ENCODE measurements at regions not wholly inside any gene's neighbourhood (a gene's known extent, or its start where the extent isn't known, plus 50 kb on each side); places are given as distances from the start of the nearest gene placed in this dataset.
"Not testable (repeated sequence)": the region's sequence is repeated elsewhere in the genome, so short reads cannot be mapped to it uniquely, and the experiment has no call there.

GRCh38 chrX:3938587-3938986 is 225.1 kb upstream of the PRKX start:
- Histone ChIP-seq H3K27me3 (ENCODE audit: insufficient read depth, low read depth) (no peaks in the 10 kb centered on the region), H3K36me3 (ENCODE audit: insufficient read depth) (no peaks in the 10 kb centered on the region), H2AFZ (ENCODE audit: low read depth) (no peak overlapping the region), H4K20me1 (ENCODE audit: insufficient read depth) (no peaks in the 10 kb centered on the region), H3K27ac (no peak overlapping the region), H3K4me1 (ENCODE audit: low read depth, poor library complexity, severe bottlenecking) (peaks cover 8% of the 10 kb centered on the region), H3K4me3 (IDR thresholded peaks at IDR 0.05; ENCODE audit: insufficient read depth, low read depth, low read length) (no peak overlapping the region), H3K4me2 (no peak overlapping the region), H3K9ac (no peak overlapping the region), H3K79me2 (ENCODE audit: insufficient read depth, low read depth) (no peaks in the 10 kb centered on the region)
- no peak for TF ChIP-seq CTCF (conservative IDR thresholded peaks at IDR 0.05; ENCODE audit: low read depth, low read length)

GRCh38 chrX:3935196-3935595 is 221.7 kb upstream of the PRKX start:
- H3K4me2 ChIP-seq; H3K4me3 ChIP-seq (IDR thresholded peaks at IDR 0.05; ENCODE audit: insufficient read depth, low read depth, low read length); H3K36me3 ChIP-seq (ENCODE audit: insufficient read depth); H3K27me3 ChIP-seq (ENCODE audit: insufficient read depth, low read depth); H3K9ac ChIP-seq; H3K4me1 ChIP-seq (ENCODE audit: low read depth, poor library complexity, severe bottlenecking); H4K20me1 ChIP-seq (ENCODE audit: insufficient read depth); H2AFZ ChIP-seq (ENCODE audit: low read depth); H3K79me2 ChIP-seq (ENCODE audit: insufficient read depth, low read depth); H3K27ac ChIP-seq: not testable (repeated sequence)

GRCh38 chrX:3920424-3921017 is 207.1 kb upstream of the PRKX start:
- not testable (repeated sequence) for H3K4me2 ChIP-seq; H3K4me3 ChIP-seq (IDR thresholded peaks at IDR 0.05; ENCODE audit: insufficient read depth, low read depth, low read length); H3K9ac ChIP-seq; H3K27me3 ChIP-seq (ENCODE audit: insufficient read depth, low read depth); H3K4me1 ChIP-seq (ENCODE audit: low read depth, poor library complexity, severe bottlenecking); H2AFZ ChIP-seq (ENCODE audit: low read depth); H3K36me3 ChIP-seq (ENCODE audit: insufficient read depth); H3K79me2 ChIP-seq (ENCODE audit: insufficient read depth, low read depth); H3K27ac ChIP-seq; H4K20me1 ChIP-seq (ENCODE audit: insufficient read depth)

- H3K4me3 ChIP-seq (IDR thresholded peaks at IDR 0.05; ENCODE audit: insufficient read depth, low read depth, low read length); H3K36me3 ChIP-seq (ENCODE audit: insufficient read depth); H4K20me1 ChIP-seq (ENCODE audit: insufficient read depth): not testable (repeated sequence)
Measured at GRCh38 chrX:3919668-3920423, 206.4 kb upstream of the PRKX start.

GRCh38 chrX:3914813-3915212 is 201.4 kb upstream of the PRKX start:
- not testable (repeated sequence) for H4K20me1 ChIP-seq (ENCODE audit: insufficient read depth); H3K27me3 ChIP-seq (ENCODE audit: insufficient read depth, low read depth); H3K4me2 ChIP-seq; H2AFZ ChIP-seq (ENCODE audit: low read depth); H3K4me3 ChIP-seq (IDR thresholded peaks at IDR 0.05; ENCODE audit: insufficient read depth, low read depth, low read length); H3K4me1 ChIP-seq (ENCODE audit: low read depth, poor library complexity, severe bottlenecking); H3K9ac ChIP-seq; H3K79me2 ChIP-seq (ENCODE audit: insufficient read depth, low read depth); H3K36me3 ChIP-seq (ENCODE audit: insufficient read depth); H3K27ac ChIP-seq

More at GRCh38 chrX:3919668-3920423, 206.4 kb upstream of the PRKX start:
- not testable (repeated sequence) for H3K9ac ChIP-seq; H3K79me2 ChIP-seq (ENCODE audit: insufficient read depth, low read depth); H3K27me3 ChIP-seq (ENCODE audit: insufficient read depth, low read depth); H2AFZ ChIP-seq (ENCODE audit: low read depth); H3K4me1 ChIP-seq (ENCODE audit: low read depth, poor library complexity, severe bottlenecking); H3K27ac ChIP-seq; H3K4me2 ChIP-seq

- H3K27ac ChIP-seq; H3K27me3 ChIP-seq (ENCODE audit: insufficient read depth, low read depth); H3K9ac ChIP-seq; H3K4me2 ChIP-seq; H3K36me3 ChIP-seq (ENCODE audit: insufficient read depth); H4K20me1 ChIP-seq (ENCODE audit: insufficient read depth); H2AFZ ChIP-seq (ENCODE audit: low read depth); H3K4me3 ChIP-seq (IDR thresholded peaks at IDR 0.05; ENCODE audit: insufficient read depth, low read depth, low read length); H3K4me1 ChIP-seq (ENCODE audit: low read depth, poor library complexity, severe bottlenecking); H3K79me2 ChIP-seq (ENCODE audit: insufficient read depth, low read depth): not testable (repeated sequence)
Measured at GRCh38 chrX:3914059-3914458, 200.6 kb upstream of the PRKX start.

DNA sequence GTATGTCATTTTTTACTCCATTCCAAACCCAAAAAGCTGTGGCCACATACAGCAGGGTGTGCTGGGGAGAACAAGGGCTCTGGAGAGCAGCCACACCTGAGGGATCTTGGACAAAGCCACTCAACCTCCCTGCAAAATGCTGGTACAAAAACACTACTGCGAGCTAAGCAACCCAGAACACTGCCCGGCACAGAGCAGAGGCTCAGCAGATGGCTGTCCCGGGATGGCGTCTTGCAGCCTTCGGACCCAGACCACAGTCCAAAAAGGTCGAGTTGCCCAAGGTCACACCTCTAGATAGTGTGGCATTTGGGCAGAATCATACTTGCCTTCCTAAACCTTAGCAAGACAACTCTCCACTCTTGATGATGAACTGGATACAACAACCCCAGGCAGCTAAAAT is 197.6 kb upstream of the PRKX start:
- H4K20me1 ChIP-seq (ENCODE audit: insufficient read depth); H3K4me2 ChIP-seq; H3K36me3 ChIP-seq (ENCODE audit: insufficient read depth); H3K79me2 ChIP-seq (ENCODE audit: insufficient read depth, low read depth); H3K9ac ChIP-seq; H3K4me3 ChIP-seq (IDR thresholded peaks at IDR 0.05; ENCODE audit: insufficient read depth, low read depth, low read length); H2AFZ ChIP-seq (ENCODE audit: low read depth); H3K27me3 ChIP-seq (ENCODE audit: insufficient read depth, low read depth); H3K27ac ChIP-seq; H3K4me1 ChIP-seq (ENCODE audit: low read depth, poor library complexity, severe bottlenecking): not testable (repeated sequence)

DNA sequence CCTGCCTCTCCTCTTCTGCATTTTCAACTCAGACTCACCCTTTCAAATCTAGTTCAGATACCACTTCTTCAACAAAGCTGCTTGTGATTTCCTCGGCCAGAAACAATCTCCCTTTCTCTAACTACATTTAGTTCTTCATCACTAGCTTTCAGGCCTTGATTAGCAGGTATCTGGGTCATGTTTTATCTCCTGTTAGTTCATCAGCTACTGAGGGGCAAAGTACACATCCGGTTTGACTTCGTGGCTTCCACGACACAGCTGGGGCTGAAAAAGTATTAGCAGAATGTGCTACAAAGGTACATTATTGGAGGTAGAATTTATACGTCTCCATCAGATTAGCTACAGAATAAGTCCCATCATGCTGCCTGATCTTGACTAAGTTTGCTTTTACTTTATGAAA is 197.2 kb upstream of the PRKX start:
- not testable (repeated sequence) for H2AFZ ChIP-seq (ENCODE audit: low read depth); H3K4me2 ChIP-seq; H3K27ac ChIP-seq; H3K4me3 ChIP-seq (IDR thresholded peaks at IDR 0.05; ENCODE audit: insufficient read depth, low read depth, low read length); H3K27me3 ChIP-seq (ENCODE audit: insufficient read depth, low read depth); H3K79me2 ChIP-seq (ENCODE audit: insufficient read depth, low read depth); H3K9ac ChIP-seq; H3K4me1 ChIP-seq (ENCODE audit: low read depth, poor library complexity, severe bottlenecking); H4K20me1 ChIP-seq (ENCODE audit: insufficient read depth); H3K36me3 ChIP-seq (ENCODE audit: insufficient read depth)

- H3K36me3 ChIP-seq (ENCODE audit: insufficient read depth); H3K9ac ChIP-seq; H4K20me1 ChIP-seq (ENCODE audit: insufficient read depth): not testable (repeated sequence)
Measured at GRCh38 chrX:3905522-3906258, 192.2 kb upstream of the PRKX start.

More at GRCh38 chrX:3905522-3906258, 192.2 kb upstream of the PRKX start:
- not testable (repeated sequence) for H2AFZ ChIP-seq (ENCODE audit: low read depth); H3K4me3 ChIP-seq (IDR thresholded peaks at IDR 0.05; ENCODE audit: insufficient read depth, low read depth, low read length); H3K4me1 ChIP-seq (ENCODE audit: low read depth, poor library complexity, severe bottlenecking); H3K4me2 ChIP-seq; H3K27ac ChIP-seq; H3K79me2 ChIP-seq (ENCODE audit: insufficient read depth, low read depth); H3K27me3 ChIP-seq (ENCODE audit: insufficient read depth, low read depth)
